ENCODE measurements at regions not wholly inside any gene's neighbourhood (a gene's known extent, or its start where the extent isn't known, plus 50 kb on each side); places are given as distances from the start of the nearest gene placed in this dataset.

DNA sequence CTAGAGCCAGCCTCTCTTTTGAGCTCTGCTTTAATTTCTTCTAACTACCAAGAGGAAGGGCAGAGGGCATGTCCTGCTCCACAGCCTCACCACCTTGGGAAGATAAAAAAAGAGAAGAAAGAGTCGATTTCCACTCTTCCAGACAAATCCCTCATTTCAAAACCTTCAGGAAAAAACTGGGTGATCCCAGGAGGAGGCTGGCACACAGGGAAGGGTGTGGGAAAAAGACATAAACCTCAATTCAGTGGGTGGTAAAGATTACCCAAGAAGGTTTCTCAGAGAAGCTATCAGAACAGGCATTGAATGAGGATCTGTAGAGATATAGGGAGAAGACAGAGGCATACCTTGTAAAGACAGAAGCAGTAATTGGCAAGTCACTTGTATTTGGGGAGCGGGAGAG, 79.9 kb upstream of the CRHR1 start:
- TF ChIP-seq RAD21 (IDR thresholded peaks at IDR 0.05; ENCODE audit: low read depth) = no peak
- TF ChIP-seq, protein P1, sequence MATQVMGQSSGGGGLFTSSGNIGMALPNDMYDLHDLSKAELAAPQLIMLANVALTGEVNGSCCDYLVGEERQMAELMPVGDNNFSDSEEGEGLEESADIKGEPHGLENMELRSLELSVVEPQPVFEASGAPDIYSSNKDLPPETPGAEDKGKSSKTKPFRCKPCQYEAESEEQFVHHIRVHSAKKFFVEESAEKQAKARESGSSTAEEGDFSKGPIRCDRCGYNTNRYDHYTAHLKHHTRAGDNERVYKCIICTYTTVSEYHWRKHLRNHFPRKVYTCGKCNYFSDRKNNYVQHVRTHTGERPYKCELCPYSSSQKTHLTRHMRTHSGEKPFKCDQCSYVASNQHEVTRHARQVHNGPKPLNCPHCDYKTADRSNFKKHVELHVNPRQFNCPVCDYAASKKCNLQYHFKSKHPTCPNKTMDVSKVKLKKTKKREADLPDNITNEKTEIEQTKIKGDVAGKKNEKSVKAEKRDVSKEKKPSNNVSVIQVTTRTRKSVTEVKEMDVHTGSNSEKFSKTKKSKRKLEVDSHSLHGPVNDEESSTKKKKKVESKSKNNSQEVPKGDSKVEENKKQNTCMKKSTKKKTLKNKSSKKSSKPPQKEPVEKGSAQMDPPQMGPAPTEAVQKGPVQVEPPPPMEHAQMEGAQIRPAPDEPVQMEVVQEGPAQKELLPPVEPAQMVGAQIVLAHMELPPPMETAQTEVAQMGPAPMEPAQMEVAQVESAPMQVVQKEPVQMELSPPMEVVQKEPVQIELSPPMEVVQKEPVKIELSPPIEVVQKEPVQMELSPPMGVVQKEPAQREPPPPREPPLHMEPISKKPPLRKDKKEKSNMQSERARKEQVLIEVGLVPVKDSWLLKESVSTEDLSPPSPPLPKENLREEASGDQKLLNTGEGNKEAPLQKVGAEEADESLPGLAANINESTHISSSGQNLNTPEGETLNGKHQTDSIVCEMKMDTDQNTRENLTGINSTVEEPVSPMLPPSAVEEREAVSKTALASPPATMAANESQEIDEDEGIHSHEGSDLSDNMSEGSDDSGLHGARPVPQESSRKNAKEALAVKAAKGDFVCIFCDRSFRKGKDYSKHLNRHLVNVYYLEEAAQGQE (IDR thresholded peaks at IDR 0.05; ENCODE audit: low read depth) = 0 out of 2 replicates have a peak, but pooled peaks have one; percentile 16

DNA sequence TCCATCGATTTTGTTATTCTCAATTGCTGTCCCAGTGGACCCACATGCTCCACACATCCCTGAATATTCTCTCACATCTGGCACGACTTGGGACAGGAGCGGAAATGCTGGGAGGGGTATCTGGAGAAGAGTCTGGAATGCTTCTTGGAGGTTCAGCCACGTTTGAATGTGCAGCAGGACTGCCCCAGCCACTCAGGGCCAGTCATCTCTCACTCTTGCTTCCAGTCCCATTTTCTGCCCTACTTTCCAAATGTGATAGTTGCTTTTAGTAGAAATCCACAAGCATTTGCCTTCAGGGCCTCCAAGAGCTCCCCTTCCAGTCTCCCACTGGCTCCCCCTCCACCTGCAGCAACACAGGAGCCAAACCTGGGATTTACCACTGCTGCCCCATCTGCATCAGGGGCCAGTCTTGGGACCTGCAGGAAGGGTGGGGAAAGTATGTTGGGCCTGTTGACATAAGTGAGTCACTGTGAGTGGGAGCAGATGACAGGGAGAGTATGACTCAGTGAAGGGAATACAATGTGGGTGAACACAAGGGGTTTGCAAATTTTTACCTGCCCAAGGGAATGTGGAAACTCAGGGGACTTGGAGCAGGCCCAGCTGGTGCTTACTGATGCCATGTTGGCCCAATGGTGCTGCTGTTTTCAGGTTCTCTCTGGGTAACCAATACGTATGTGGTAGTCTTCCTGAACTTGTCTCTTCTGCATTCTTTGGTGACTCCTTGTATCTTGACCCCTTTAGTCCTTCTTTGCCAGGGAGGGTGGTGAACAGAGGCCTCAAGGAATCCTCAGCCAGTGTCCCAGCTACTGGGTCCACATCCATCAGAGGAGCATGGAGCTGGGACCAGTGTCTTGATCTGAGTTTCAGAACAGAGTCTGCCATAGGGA, 78.8 kb upstream of the CRHR1 start:
- TF ChIP-seq EGR1 (IDR thresholded peaks at IDR 0.05) (peak; percentile 69), ZBTB7A (IDR thresholded peaks at IDR 0.05; ENCODE audit: low read depth) (0 out of 2 replicates have a peak, but pooled peaks have one; percentile 35), TAF1 (IDR thresholded peaks at IDR 0.05; ENCODE audit: low read depth) (no peak), RAD21 (IDR thresholded peaks at IDR 0.05; ENCODE audit: low read depth) (no peak), CREB1 (IDR thresholded peaks at IDR 0.05; ENCODE audit: low read depth) (no peak), TCF12 (IDR thresholded peaks at IDR 0.05; ENCODE audit: low read depth) (peak; percentile 44; the same call in 1 of the 2 replicates), FOXM1 (IDR thresholded peaks at IDR 0.05; ENCODE audit: borderline replicate concordance, low read depth) (no peak), TEAD4 (IDR thresholded peaks at IDR 0.05) (peak; percentile 71), NFIC (IDR thresholded peaks at IDR 0.05) (0 out of 2 replicates have a peak, but pooled peaks have one; percentile 22), YY1 (IDR thresholded peaks at IDR 0.05; ENCODE audit: low read depth) (no peak), EP300 (IDR thresholded peaks at IDR 0.05; ENCODE audit: borderline replicate concordance) (peak; percentile 48; the same call in 1 of the 2 replicates)
- TF ChIP-seq, protein P1 (IDR thresholded peaks at IDR 0.05; ENCODE audit: low read depth) = no peak

- TF ChIP-seq ZBTB7A (IDR thresholded peaks at IDR 0.05; ENCODE audit: low read depth) = no peak
- TF ChIP-seq TCF12 (IDR thresholded peaks at IDR 0.05; ENCODE audit: low read depth) = no peak
- no peak for TF ChIP-seq USF1 (IDR thresholded peaks at IDR 0.05)
- TF ChIP-seq EP300 (IDR thresholded peaks at IDR 0.05; ENCODE audit: borderline replicate concordance) = no peak
- TF ChIP-seq RAD21 (IDR thresholded peaks at IDR 0.05; ENCODE audit: low read depth) = no peak
- TF ChIP-seq, protein P1 (IDR thresholded peaks at IDR 0.05; ENCODE audit: low read depth) = no peak
- no peak for TF ChIP-seq CREB1 (IDR thresholded peaks at IDR 0.05; ENCODE audit: low read depth)
- TF ChIP-seq CEBPB (IDR thresholded peaks at IDR 0.05) = no peak
- no peak for TF ChIP-seq NFIC (IDR thresholded peaks at IDR 0.05)
- no peak for TF ChIP-seq YY1 (IDR thresholded peaks at IDR 0.05; ENCODE audit: low read depth)
- no peak for TF ChIP-seq TEAD4 (IDR thresholded peaks at IDR 0.05)
- TF ChIP-seq EGR1 (IDR thresholded peaks at IDR 0.05) = no peak
- TF ChIP-seq MAX (IDR thresholded peaks at IDR 0.05) = no peak
- TF ChIP-seq TAF1 (IDR thresholded peaks at IDR 0.05; ENCODE audit: low read depth) = no peak
- TF ChIP-seq FOXM1 (IDR thresholded peaks at IDR 0.05; ENCODE audit: borderline replicate concordance, low read depth) = no peak
These were observed 78.1 kb upstream of the CRHR1 start for GRCh38 chr17:45706033-45706432.

DNA sequence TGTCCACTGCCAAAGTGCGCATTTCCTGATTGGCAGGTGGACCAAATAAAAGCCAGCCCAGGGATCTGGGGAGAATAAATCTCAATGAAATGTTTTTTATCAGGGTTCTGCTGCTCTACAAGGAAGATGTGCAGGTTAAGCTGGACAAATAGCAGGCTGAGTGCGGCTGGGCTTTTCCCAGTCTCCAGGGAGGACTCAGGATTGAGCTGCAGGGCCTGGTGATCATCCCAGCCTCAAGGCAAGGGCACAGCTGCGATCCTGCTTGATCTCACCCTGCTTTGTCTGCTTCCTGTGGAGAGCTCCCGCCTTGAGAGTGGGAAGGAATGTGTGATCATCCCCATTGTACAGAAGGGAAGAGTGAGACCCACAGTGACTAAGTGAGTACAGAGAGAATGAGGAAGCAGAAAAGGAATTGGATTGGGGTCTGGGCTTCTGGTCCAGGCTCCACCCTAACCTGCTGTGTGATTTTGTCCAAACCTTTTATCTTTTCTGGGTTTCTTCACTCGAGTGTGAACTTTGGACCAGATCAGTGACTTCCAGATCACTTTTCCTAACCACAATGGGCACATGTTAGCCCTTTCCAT, 75.3 kb upstream of the CRHR1 start:
- TF ChIP-seq TAF1 (IDR thresholded peaks at IDR 0.05; ENCODE audit: low read depth) (no peak), YY1 (IDR thresholded peaks at IDR 0.05; ENCODE audit: low read depth) (no peak), RAD21 (IDR thresholded peaks at IDR 0.05; ENCODE audit: low read depth) (no peak), CEBPB (IDR thresholded peaks at IDR 0.05) (no peak), EGR1 (IDR thresholded peaks at IDR 0.05) (no peak), CREB1 (IDR thresholded peaks at IDR 0.05; ENCODE audit: low read depth) (no peak), USF1 (IDR thresholded peaks at IDR 0.05) (no peak), TEAD4 (IDR thresholded peaks at IDR 0.05) (no peak), ZBTB7A (IDR thresholded peaks at IDR 0.05; ENCODE audit: low read depth) (no peak), EP300 (IDR thresholded peaks at IDR 0.05; ENCODE audit: borderline replicate concordance) (no peak), FOXM1 (IDR thresholded peaks at IDR 0.05; ENCODE audit: borderline replicate concordance, low read depth) (no peak), NFIC (IDR thresholded peaks at IDR 0.05) (no peak), MAX (IDR thresholded peaks at IDR 0.05) (no peak), TCF12 (IDR thresholded peaks at IDR 0.05; ENCODE audit: low read depth) (no peak)
- TF ChIP-seq, protein P1 (IDR thresholded peaks at IDR 0.05; ENCODE audit: low read depth) = no peak
